NT2/D1 (cell line): ENCODE measurements at regions not wholly inside any gene's neighbourhood (a gene's known extent, or its start where the extent isn't known, plus 50 kb on each side); places are given as distances from the start of the nearest gene placed in this dataset.

Source experiments
- DNase-seq: peaks from one replicate; pipeline ENCODE4 v3.0.0-alpha.2; 2011; ENCODE audit warnings: low read depth, low spot score
- H3K27me3 ChIP-seq: 2 replicates; pipeline ENCODE4 v1.6.0; 2011; ENCODE audit warnings: mild to moderate bottlenecking; ENCODE audit not compliant: insufficient read length, insufficient read depth
- H3K36me3 ChIP-seq: 2 replicates; pipeline ENCODE4 v1.6.1; 2011; ENCODE audit warnings: mild to moderate bottlenecking, low read length, mixed read lengths; ENCODE audit not compliant: insufficient read depth, insufficient read length
- H3K4me1 ChIP-seq: 2 replicates; pipeline ENCODE4 v1.5.1; 2011; ENCODE audit not compliant: insufficient read depth, insufficient read length
- H3K4me3 ChIP-seq: 2 replicates; pipeline ENCODE4 v1.5.1; 2011; ENCODE audit warnings: low read depth; ENCODE audit not compliant: insufficient read length
- H3K9ac ChIP-seq: 2 replicates; pipeline ENCODE4 v1.6.0; 2011; ENCODE audit warnings: low read depth; ENCODE audit not compliant: insufficient read length
- H3K9me3 ChIP-seq: 2 replicates; pipeline ENCODE4 v1.5.1; 2011; ENCODE audit warnings: mild to moderate bottlenecking, low read length; ENCODE audit not compliant: insufficient read depth
- SUZ12 ChIP-seq: IDR thresholded peaks from 2 replicates; pipeline ENCODE4 v1.6.1; 2011; ENCODE audit not compliant: insufficient read length, insufficient read depth; ENCODE audit errors: extremely low read depth
- YY1 ChIP-seq: IDR thresholded peaks from 2 replicates; pipeline ENCODE4 v1.6.1; 2011; ENCODE audit not compliant: insufficient read length, insufficient read depth
- ZNF274 ChIP-seq: IDR thresholded peaks from 2 replicates; pipeline ENCODE4 v1.6.1; 2011; ENCODE audit warnings: mild to moderate bottlenecking, low read depth, low read length

GRCh38 chr7:115410434-115410820 is 488.5 kb downstream of the MDFIC start:
- TF ChIP-seq ZNF274 (no peak), YY1 (no peak), SUZ12 (no peak)
- no peaks in the 10 kb centered on the region for H3K9me3 ChIP-seq
- no peak overlapping the region for H3K9ac ChIP-seq
- no peak overlapping the region for H3K4me3 ChIP-seq
- no peak for DNase-seq
- H3K27me3 ChIP-seq, result no peaks in the 10 kb centered on the region
- no peaks in the 10 kb centered on the region for H3K36me3 ChIP-seq
- H3K4me1 ChIP-seq, result no peaks in the 10 kb centered on the region

GRCh38 chr7:115409682-115410433 is 488.0 kb downstream of the MDFIC start:
- H3K36me3 ChIP-seq, result no peaks in the 10 kb centered on the region
- no peak for DNase-seq
- H3K4me1 ChIP-seq, result no peaks in the 10 kb centered on the region
- H3K9ac ChIP-seq, result no peak overlapping the region
- no peaks in the 10 kb centered on the region for H3K27me3 ChIP-seq
- TF ChIP-seq ZNF274 (no peak), YY1 (no peak), SUZ12 (no peak)
- no peak overlapping the region for H3K4me3 ChIP-seq
- H3K9me3 ChIP-seq, result no peaks in the 10 kb centered on the region

GRCh38 chr7:115406219-115406618 is 484.3 kb downstream of the MDFIC start:
- no peaks in the 10 kb centered on the region for H3K36me3 ChIP-seq
- no peak overlapping the region for H3K4me3 ChIP-seq
- no peak overlapping the region for H3K9ac ChIP-seq
- no peaks in the 10 kb centered on the region for H3K27me3 ChIP-seq
- H3K4me1 ChIP-seq, result no peaks in the 10 kb centered on the region
- no peaks in the 10 kb centered on the region for H3K9me3 ChIP-seq
- DNase-seq, result no peak
- no peak for TF ChIP-seq YY1
- TF ChIP-seq ZNF274, result no peak
- TF ChIP-seq SUZ12, result no peak

- TF ChIP-seq YY1 (no peak), ZNF274 (no peak), SUZ12 (no peak)
- H3K9me3 ChIP-seq, result no peaks in the 10 kb centered on the region
- DNase-seq, result no peak
- no peak overlapping the region for H3K9ac ChIP-seq
- H3K36me3 ChIP-seq, result no peaks in the 10 kb centered on the region
- H3K4me3 ChIP-seq, result no peak overlapping the region
- no peaks in the 10 kb centered on the region for H3K4me1 ChIP-seq
- no peaks in the 10 kb centered on the region for H3K27me3 ChIP-seq
Measured at GRCh38 chr7:115387137-115387536, 465.2 kb downstream of the MDFIC start.

GRCh38 chr7:115379321-115379720 is 457.4 kb downstream of the MDFIC start:
- Histone ChIP-seq H3K27me3 (no peaks in the 10 kb centered on the region), H3K4me1 (no peaks in the 10 kb centered on the region), H3K36me3 (no peaks in the 10 kb centered on the region), H3K9me3 (no peaks in the 10 kb centered on the region), H3K4me3 (no peak overlapping the region), H3K9ac (no peak overlapping the region)
- TF ChIP-seq ZNF274, result no peak
- TF ChIP-seq YY1, result no peak
- no peak for TF ChIP-seq SUZ12
- DNase-seq, result no peak

GRCh38 chr7:115368998-115369397 is 447.1 kb downstream of the MDFIC start:
- H3K36me3 ChIP-seq, result no peaks in the 10 kb centered on the region
- no peak overlapping the region for H3K9ac ChIP-seq
- TF ChIP-seq YY1 (no peak), ZNF274 (no peak), SUZ12 (no peak)
- H3K4me3 ChIP-seq, result no peak overlapping the region
- no peak for DNase-seq
- no peaks in the 10 kb centered on the region for H3K9me3 ChIP-seq
- H3K27me3 ChIP-seq, result no peaks in the 10 kb centered on the region
- no peaks in the 10 kb centered on the region for H3K4me1 ChIP-seq

GRCh38 chr7:115363916-115364315 is 442.0 kb downstream of the MDFIC start:
- H3K27me3 ChIP-seq, result no peaks in the 10 kb centered on the region
- no peaks in the 10 kb centered on the region for H3K9me3 ChIP-seq
- H3K4me3 ChIP-seq, result no peak overlapping the region
- no peak for TF ChIP-seq YY1
- TF ChIP-seq SUZ12, result no peak
- no peak for TF ChIP-seq ZNF274
- H3K4me1 ChIP-seq, result no peaks in the 10 kb centered on the region
- H3K9ac ChIP-seq, result no peak overlapping the region
- DNase-seq, result no peak
- no peaks in the 10 kb centered on the region for H3K36me3 ChIP-seq

GRCh38 chr7:115359955-115360354 is 438.1 kb downstream of the MDFIC start:
- Histone ChIP-seq H3K4me1 (no peaks in the 10 kb centered on the region), H3K36me3 (no peaks in the 10 kb centered on the region), H3K4me3 (no peak overlapping the region), H3K9me3 (no peaks in the 10 kb centered on the region), H3K9ac (no peak overlapping the region), H3K27me3 (no peaks in the 10 kb centered on the region)
- no peak for DNase-seq
- TF ChIP-seq SUZ12, result no peak
- no peak for TF ChIP-seq YY1
- no peak for TF ChIP-seq ZNF274
